ENCODE measurements at regions not wholly inside any gene's neighbourhood (a gene's known extent, or its start where the extent isn't known, plus 50 kb on each side); places are given as distances from the start of the nearest gene placed in this dataset.

DNA sequence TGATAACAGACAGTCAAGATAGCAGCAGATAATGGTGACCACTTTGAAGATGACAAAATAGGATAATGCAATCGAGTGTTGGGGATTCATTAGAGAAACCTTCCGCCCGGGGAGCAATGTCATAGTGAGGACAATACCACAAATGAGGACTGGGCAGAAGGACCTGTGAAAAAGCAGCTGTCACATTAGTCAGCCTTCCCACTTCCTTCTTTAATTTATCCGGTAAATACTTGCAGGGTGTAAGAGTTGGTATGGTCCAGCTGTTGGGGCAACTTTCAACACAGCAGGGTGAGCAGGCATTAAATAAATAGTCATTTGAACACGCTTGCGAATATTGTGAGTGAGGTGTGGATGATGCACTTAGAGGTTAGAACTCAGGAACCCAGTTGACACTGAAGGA lies 132.5 kb upstream of the KIRREL3 start:
- Histone ChIP-seq H3K9ac (ENCODE audit: control insufficient read depth, insufficient read depth, low read length) (no peak overlapping the region), H3K36me3 (ENCODE audit: control insufficient read depth in 2 of 2, insufficient read depth in 2 of 2, low read length in 1 of 2) (no peaks in the 10 kb centered on the region), H3K4me2 (ENCODE audit: control insufficient read depth, insufficient read depth) (no peak overlapping the region), H3K27me3 (replicated peaks in 1 of 2; ENCODE audit: control insufficient read depth in 2 of 2, insufficient read depth in 2 of 2, low read length in 1 of 2) (no peaks in the 10 kb centered on the region; a peak in 2 of 4 replicates), H3K27ac (ENCODE audit: control insufficient read depth, insufficient read depth) (no peak overlapping the region), H3K79me2 (ENCODE audit: control insufficient read depth, insufficient read depth, low read length) (no peaks in the 10 kb centered on the region), H3K4me3 (no peak overlapping the region), H4K20me1 (ENCODE audit: control insufficient read depth, insufficient read depth) (no peaks in the 10 kb centered on the region), H2AFZ (ENCODE audit: control insufficient read depth, low read depth, low read length) (no peak overlapping the region), H3K4me1 (ENCODE audit: control insufficient read depth, insufficient read depth, low read length) (no peaks in the 10 kb centered on the region), H3K9me3 (replicated peaks; ENCODE audit: control insufficient read depth, insufficient read depth, low read length) (no peaks in the 10 kb centered on the region)
- in situ Hi-C loops (cut with MboI): no loop called here
- SMC1A ChIA-PET (ENCODE audit: uncharacterized antibody, unreplicated experiment): no interaction called here
- FAIRE-seq (no peak), DNase-seq (ENCODE audit: low read depth, low spot score) (no peak), ATAC-seq (no peak)
- intact Hi-C loops (cut with micrococcal nuclease; ENCODE audit: unreplicated experiment): no loop called here
- CTCF ChIA-PET: no interaction called here
- POLR2A ChIA-PET: no interaction called here
- RAD21 ChIA-PET (ENCODE audit: unreplicated experiment): no interaction called here
- 42% methylated on average over 6 of the region's 6 CpGs for WGBS (ENCODE audit: insufficient coverage, insufficient replicate concordance, low lambda C conversion rate, missing lambda C conversion rate)
- no TSS peak for BruUV-seq (replicated peaks)
- TF ChIP-seq FOXM1 (IDR thresholded peaks at IDR 0.05; ENCODE audit: low read depth, low read length): no peak
- no peak for TF ChIP-seq MTA3 (IDR thresholded peaks at IDR 0.05; ENCODE audit: borderline replicate concordance, low read length)
- no peak for TF ChIP-seq SRF (IDR thresholded peaks at IDR 0.05; ENCODE audit: low read depth in 2 of 2, low read length in 2 of 2)
- no peak for TF ChIP-seq RBBP5 (conservative IDR thresholded peaks at IDR 0.05)
- TF ChIP-seq, protein P1, sequence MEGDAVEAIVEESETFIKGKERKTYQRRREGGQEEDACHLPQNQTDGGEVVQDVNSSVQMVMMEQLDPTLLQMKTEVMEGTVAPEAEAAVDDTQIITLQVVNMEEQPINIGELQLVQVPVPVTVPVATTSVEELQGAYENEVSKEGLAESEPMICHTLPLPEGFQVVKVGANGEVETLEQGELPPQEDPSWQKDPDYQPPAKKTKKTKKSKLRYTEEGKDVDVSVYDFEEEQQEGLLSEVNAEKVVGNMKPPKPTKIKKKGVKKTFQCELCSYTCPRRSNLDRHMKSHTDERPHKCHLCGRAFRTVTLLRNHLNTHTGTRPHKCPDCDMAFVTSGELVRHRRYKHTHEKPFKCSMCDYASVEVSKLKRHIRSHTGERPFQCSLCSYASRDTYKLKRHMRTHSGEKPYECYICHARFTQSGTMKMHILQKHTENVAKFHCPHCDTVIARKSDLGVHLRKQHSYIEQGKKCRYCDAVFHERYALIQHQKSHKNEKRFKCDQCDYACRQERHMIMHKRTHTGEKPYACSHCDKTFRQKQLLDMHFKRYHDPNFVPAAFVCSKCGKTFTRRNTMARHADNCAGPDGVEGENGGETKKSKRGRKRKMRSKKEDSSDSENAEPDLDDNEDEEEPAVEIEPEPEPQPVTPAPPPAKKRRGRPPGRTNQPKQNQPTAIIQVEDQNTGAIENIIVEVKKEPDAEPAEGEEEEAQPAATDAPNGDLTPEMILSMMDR (IDR thresholded peaks at IDR 0.05 in 2 of 3, conservative IDR thresholded peaks at IDR 0.05 in 1 of 3; ENCODE audit: control insufficient read depth in 2 of 3, extremely low read depth in 1 of 3, insufficient read depth in 1 of 3, low read depth in 3 of 3, low read length in 3 of 3): no peak
- no peak for TF ChIP-seq IKZF1 (conservative IDR thresholded peaks at IDR 0.05)
- TF ChIP-seq, protein P2, sequence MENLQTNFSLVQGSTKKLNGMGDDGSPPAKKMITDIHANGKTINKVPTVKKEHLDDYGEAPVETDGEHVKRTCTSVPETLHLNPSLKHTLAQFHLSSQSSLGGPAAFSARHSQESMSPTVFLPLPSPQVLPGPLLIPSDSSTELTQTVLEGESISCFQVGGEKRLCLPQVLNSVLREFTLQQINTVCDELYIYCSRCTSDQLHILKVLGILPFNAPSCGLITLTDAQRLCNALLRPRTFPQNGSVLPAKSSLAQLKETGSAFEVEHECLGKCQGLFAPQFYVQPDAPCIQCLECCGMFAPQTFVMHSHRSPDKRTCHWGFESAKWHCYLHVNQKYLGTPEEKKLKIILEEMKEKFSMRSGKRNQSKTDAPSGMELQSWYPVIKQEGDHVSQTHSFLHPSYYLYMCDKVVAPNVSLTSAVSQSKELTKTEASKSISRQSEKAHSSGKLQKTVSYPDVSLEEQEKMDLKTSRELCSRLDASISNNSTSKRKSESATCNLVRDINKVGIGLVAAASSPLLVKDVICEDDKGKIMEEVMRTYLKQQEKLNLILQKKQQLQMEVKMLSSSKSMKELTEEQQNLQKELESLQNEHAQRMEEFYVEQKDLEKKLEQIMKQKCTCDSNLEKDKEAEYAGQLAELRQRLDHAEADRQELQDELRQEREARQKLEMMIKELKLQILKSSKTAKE (IDR thresholded peaks at IDR 0.05; ENCODE audit: low read depth, poor library complexity, severe bottlenecking): no peak
- TF ChIP-seq, protein P3, sequence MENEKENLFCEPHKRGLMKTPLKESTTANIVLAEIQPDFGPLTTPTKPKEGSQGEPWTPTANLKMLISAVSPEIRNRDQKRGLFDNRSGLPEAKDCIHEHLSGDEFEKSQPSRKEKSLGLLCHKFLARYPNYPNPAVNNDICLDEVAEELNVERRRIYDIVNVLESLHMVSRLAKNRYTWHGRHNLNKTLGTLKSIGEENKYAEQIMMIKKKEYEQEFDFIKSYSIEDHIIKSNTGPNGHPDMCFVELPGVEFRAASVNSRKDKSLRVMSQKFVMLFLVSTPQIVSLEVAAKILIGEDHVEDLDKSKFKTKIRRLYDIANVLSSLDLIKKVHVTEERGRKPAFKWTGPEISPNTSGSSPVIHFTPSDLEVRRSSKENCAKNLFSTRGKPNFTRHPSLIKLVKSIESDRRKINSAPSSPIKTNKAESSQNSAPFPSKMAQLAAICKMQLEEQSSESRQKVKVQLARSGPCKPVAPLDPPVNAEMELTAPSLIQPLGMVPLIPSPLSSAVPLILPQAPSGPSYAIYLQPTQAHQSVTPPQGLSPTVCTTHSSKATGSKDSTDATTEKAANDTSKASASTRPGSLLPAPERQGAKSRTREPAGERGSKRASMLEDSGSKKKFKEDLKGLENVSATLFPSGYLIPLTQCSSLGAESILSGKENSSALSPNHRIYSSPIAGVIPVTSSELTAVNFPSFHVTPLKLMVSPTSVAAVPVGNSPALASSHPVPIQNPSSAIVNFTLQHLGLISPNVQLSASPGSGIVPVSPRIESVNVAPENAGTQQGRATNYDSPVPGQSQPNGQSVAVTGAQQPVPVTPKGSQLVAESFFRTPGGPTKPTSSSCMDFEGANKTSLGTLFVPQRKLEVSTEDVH (IDR thresholded peaks at IDR 0.05; ENCODE audit: low read depth, partially characterized antibody): no peak
- no peak for TF ChIP-seq FOXK2 (IDR thresholded peaks at IDR 0.05)
- TF ChIP-seq PML (IDR thresholded peaks at IDR 0.05; ENCODE audit: low read length): no peak
- TF ChIP-seq HDAC2 (IDR thresholded peaks at IDR 0.05): no peak
- TF ChIP-seq KAT2A (conservative IDR thresholded peaks at IDR 0.05; ENCODE audit: control insufficient read depth, low read depth, low read length): no peak
- TF ChIP-seq RAD51 (IDR thresholded peaks at IDR 0.05): no peak
- TF ChIP-seq TBL1XR1 (IDR thresholded peaks at IDR 0.05; ENCODE audit: low read depth, low read length): no peak
- no peak for TF ChIP-seq YBX1 (IDR thresholded peaks at IDR 0.05)
- TF ChIP-seq NFXL1 (IDR thresholded peaks at IDR 0.05; ENCODE audit: borderline replicate concordance): no peak
- TF ChIP-seq NR2F1 (conservative IDR thresholded peaks at IDR 0.05): no peak

Data from GM12878 (cell line).